NCI-H526 (cell line): ENCODE measurements at regions not wholly inside any gene's neighbourhood (a gene's known extent, or its start where the extent isn't known, plus 50 kb on each side); places are given as distances from the start of the nearest gene placed in this dataset.

ENCODE experiments used
- DNase-seq, 2 experiments: peaks; one replicate each; lab custom pipeline; 2025; lab: John Stamatoyannopoulos, UW

DNA sequence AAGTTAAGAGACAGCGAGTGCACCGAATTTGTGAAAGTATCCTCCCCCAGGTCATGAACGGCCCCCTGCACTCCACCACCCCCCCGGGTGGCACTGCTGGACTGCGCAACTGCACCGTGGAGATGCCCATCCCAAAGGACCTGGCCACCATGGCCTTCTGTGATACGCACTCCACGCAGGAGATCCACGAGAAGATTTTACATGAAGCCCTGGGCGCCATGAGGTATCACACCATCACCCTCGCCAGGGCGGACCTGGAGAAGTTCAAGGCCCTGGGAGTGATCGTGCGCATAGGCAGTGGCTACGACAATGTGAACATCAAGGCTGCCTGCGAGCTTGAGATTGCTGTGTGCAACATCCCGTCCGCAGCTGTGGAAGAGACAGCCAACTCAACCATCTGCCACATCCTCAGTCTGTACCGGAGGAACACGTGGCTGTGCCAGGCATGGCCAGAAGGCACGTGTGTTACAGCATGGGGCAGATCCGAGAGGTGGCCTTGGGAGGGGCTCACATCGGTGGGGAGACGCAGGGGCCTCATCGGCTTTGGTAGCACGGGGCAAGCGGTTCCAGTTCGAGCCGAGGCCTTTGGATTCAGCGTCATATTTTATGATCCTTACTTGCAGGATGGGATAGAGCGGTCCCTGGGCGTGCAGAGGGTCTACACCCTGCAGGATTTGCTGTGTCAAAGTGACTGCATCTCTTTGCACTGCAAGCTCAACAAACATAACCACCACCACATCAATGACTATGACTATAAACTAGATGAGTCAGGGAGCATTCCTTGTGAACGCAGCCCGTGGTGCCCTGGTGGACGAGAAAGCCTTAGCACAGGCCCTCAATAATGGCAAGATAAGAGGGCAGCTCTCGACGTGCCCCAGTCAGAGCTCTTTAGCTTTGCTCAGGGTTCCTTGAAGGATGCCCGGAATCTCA, 290.8 kb upstream of the MC4R start:
- no peak for DNase-seq

DNA sequence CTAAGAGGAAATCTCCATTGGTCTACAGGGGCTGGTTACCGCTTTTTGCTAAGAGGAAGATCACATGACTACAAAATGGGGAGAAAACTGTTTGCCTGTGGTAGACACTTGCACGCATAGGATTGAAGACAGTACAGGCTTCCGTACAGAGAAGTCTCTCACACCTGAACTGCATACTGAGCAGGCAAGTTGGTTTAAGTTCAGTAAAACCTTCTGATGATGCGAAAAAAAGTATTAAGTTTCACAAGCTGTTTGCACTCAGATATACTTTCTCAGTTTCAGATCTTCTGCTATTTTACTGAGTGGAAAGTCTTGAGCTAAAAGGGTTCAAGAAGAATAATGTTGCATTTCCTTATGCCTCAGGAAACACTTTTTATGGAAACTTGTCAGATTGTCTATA, 292.2 kb upstream of the MC4R start:
- no peak for DNase-seq

DNA sequence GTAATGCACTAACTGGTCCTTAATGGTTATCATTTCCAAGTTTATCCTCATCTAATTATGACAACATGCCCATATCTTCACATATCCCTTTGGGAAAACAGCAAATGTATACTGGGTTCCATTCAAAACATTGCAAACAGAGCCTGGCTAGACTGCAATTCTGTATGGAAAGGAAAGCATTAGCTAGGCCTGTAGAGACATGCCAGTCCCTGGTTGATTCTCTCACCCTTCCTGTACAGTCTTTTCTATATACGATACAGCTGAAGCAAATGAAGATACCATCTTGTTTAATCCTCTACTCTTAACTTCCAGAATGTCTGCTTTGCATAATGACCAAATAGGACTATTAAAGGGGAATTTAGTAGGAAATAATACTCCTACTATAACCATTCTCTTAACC, 294.4 kb upstream of the MC4R start:
- DNase-seq: peak; percentile 22 to 23

DNA sequence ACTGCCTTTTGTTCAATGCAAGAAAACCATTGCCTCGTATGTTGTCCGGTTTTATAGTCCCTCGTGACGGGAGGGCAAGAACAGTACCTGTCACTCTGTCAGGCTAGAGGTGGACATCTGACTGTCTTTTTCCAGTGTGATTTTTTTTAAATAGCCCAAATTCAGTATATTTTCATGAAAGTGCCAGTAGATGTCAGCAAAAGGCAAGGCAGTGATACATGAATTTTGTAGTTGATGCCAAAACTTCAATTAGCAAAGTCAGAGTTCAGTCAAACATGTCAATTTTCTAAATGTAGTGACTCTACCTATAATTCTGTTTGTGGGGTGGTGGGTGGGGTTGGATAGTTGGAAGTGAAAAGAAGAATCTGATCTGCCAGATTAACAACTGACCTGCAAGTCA, 296.0 kb upstream of the MC4R start:
- no peak for DNase-seq

DNA sequence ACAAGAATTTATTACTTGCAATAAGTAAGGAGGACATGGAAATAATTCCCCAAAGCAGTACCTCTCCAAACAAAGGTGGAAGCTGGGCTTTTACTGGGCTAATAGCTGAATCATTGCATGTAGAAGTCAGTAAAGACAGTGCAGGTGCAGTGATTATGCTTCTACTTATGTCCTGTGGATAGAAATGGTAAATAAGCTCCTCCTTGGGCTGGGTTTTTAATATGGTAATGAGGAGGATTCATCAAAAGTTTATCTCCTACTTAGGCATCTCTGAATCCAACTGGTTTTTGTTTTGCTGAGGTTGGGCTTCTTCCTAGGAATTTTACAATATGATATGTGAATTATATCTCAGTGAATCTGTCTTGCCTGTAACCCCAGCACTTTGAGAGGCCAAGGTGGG, 297.4 kb upstream of the MC4R start:
- no peak for DNase-seq

DNA sequence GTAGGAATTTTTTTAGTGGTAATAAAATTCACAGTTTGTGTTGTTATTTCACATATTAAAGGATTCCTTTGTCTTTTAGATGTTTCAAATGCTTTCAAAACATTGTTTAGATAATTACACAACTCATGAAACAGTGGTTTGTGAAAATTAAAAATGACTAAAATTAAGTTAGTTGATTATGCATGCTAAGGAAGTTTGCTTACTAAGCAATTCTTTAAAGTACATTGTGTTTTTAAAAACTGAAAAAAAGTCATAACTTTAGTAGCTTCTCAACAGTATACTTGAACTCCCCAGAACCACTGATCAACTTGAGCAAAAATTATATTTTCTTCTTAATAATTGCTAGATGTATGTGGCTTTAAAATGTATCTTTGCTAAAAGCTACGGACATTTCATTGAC, 298.4 kb upstream of the MC4R start:
- DNase-seq: no peak

DNA sequence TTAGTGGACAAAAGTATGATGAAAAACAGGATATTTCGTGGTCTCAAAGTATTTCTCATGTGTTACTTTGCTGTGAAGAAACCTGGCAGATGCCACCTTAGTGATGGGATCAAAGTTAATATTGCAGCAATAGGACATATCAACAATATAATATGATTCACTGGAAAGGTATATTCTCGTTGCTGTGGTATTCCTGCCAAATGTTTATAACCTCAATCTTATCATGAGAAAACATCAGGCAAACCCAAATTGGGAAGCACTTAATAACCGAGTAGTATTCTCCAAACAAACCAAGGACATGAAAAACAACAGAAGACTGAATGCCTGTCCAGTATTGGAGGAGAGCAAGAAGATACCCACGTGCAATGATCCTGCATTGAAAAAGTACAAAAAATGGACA, 302.6 kb upstream of the MC4R start:
- DNase-seq: no peak

DNA sequence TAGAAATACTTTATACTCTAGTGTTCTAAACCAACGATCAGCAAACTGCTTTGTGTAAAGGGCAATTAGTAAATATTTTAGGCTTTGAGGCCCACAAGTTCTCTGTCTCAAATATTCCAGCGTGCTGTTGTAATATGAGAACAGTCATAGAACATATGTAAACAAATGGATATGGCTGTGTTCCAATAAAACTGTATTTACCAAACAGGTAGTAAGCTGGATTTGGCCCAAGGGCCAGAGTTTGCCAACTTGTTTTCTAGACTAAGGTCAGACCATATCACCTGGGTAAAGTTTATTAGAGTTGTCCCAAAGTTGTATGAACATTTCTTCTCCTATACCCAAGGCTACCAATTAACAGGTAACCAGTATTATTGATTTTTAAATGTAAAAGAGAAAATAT, 303.2 kb upstream of the MC4R start:
- peak in 1 of 2 experiments; percentile 20 for DNase-seq

DNA sequence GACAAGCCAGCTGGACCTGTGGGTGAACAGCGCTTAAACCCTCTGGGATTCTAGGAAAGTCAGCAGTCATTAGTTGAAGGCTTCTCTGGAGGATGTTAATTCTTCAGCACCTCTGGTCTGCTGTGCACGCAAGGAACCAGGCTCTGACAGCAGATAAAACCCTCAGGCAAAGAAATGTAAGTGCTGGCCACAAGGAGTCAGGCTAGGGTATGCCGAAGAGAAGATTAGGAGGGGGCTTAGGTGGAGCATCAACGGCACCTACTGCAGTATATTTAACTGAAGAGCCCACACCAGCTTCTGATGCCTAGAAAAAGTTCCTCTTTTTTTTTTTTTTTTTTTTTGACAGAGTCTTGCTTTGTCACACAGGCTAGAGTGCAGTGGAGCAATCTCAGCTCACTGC, 304.2 kb upstream of the MC4R start:
- no peak for DNase-seq

DNA sequence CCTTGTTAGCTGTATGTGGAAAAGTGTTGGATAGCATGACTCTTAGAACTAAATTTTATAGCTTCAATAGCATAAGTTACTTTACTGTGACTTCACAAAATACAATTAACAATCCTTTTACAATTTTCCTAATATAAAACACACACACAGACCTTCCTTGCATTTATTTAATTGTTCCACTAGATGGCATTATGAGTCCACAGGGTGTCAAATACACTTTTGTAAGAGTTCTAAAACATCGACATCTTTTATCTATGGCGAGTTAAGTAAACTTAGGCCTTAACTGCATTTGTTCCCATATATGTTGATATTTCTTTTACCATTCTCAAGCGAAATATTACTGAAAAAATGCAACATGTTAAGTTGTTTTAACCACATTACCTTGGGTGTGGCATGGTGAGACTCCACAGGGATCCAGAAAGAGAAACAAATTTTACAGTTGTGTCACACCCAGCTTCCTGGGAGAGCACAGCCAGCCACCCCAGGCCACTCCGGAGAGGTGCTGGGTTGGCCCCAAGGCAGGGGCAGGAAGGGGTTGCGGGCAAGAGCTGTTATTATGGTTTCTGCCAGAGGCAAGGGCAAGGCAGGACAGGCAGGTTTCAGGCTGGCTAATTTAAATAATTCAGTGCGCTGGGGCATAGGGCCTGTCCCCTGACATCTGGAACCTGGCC, 312.4 kb upstream of the MC4R start:
- DNase-seq: peak; percentile 8 to 28

DNA sequence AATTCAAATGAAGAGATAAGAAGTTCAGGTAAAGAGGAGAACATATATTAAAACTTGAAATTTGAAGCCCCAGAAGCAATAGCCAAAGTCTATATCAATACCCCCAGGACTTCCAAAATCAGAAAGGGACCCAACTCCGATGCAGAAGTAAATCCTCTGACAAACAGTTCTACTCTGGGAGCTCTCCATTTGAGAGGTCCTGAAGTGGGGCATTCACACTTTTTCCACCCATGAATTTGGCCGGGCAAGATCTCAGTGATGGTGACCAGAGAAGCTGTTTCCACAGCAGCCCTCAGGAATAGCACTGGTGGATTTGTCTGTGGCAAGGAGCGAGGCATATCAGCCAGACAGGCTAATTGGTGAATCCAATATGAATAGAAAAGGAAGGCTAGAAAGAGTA, 313.6 kb upstream of the MC4R start:
- DNase-seq: no peak

DNA sequence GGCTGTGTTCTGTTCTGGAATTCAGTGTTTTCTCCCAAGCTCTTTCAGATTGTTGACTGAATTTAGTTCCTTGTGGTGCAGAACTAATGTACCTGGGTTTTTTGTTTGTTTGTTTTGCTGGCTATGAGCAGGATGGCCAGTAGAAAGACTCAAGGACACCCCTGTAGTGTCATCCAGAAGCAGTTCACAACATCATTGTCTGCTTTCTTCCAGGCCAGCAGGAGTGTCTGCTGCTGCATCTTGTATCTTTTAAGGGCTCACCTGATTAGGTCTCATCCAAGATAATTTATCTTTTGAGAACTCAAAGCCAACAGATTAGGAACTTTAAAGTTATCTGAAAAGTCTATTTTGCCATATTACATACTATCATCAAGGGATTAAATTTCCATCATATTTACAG, 318.5 kb upstream of the MC4R start:
- no peak for DNase-seq

DNA sequence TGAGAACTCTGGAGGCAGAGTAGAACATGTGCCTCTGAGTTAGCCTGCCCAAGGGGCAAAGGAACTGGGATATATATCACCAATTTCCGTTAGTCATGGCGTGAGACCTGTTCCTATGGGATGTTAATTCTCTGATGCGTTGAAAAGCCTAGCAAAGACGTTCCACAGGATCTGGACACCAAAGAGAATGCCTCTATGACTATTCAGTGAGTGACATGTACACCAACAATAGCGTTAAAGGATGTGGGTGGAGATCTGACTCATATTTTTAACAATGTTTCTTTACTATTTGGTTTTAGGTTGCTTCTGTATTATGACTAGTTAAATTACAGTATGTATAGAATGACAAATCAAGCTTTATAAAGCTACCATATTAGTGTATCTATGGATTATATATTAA, 320.9 kb upstream of the MC4R start:
- no peak for DNase-seq

DNA sequence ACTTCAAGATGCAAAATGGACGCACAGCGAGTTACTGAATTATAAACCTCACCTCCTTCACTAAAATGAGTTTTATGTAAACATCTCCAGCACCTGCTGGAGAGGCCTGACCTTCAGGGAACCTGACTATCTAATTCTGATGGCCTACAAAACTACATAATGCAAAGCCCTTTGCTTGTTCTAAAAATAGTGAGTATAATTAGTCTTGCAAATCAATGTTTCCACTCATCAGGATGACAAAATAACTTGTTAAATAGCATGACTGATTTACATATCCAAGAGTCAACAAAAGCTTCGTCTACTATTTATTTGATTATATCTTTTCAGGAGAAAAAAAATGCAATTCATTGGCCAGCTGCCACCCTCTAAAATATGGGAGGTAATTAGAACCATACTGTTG, 326.3 kb upstream of the MC4R start:
- peak; percentile 30 to 43 for DNase-seq

DNA sequence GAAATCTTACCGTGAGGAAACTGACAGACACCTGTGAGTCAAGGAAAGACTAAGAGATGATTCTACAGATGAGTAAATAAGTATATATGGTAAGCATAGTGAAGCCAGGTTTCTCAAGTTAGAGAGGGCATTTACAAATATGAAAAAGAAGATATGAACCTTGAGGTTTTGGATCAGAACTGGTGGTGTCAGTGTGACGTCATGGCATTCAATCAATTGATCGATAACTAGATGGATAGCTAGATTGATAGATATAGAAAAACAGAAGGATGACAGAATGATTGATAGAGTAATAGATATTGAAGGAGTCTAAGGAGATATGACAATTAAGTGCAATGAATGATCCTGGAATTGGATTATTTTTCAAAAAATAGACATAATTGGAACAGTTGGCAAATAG, 350.2 kb upstream of the MC4R start:
- no peak for DNase-seq

DNA sequence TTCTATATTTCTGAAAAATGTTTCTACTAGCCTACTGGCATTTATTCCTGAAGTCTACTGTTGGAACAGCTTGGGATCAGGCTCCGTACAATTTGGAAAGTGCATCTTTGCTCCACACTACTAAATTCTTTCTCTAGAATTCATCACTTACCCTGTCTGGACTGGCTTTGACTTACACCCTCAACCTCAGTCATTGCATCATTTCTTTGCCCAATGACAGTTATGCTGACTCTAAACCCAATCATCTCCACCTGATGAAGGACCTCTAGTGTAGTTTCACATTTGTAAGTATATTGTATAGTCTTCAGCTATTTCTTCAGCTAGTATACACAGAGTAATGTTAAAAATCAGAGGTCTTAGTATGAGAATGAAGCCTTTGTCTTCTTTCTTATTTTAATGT, 359.6 kb upstream of the MC4R start:
- DNase-seq: no peak

DNA sequence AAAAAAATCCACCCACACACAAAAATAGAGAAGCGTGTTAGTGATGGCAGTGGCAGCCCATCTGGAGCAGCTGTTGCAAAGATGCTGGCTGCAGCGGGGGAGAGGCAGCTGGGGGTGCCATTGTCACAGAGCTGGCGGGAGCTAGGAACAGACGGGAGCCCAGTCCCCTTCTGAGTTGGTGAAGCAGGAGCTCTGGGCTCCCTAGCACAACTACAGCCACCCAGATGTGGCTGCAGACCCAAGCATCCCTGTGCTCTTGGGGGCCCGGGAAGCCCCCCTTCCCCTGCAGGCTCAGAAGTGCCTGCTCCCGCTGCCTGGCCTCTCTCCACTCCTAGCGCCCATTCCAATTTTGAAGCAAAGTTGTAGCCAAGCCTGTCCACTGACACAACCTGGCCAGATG, 366.6 kb upstream of the MC4R start:
- DNase-seq: no peak

DNA sequence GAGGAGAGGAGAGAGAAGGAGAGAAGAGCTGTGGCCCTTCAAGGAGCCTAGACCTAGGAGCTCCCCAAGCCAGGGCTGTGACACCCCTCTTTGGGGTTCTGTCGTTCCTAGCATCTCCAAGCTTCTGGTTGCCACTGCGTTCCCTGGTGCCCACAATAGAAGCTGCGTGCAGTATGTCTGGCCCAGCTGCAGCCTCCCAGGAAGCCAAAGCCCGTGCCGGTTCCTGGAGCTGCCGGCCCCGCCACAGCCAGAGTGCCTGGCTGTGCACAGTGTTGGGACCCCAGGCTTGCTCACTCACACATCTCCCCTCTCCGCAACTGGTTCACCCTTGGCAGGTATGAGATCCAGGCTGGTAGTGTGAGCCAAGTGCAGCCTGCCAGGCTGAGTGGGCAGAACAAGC, 367.7 kb upstream of the MC4R start:
- no peak for DNase-seq

DNA sequence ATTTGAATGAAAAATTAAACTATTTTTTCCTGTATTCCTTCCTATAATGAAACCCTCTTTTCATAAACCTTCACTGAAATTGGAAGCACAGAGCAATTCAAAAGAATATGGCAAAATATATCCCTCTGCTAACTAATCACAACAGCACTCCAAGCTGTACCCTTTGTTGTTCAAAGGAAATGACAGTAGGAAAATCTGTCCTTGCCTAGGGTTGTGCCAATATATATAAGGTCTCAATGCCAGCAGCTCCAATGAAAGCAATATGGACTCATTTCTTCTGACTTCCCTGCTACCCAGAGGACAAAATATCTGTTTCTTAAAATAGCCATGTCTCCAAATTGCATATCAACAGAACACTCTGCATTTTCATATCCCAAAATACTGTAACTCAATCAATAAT, 373.9 kb upstream of the MC4R start:
- DNase-seq: no peak

DNA sequence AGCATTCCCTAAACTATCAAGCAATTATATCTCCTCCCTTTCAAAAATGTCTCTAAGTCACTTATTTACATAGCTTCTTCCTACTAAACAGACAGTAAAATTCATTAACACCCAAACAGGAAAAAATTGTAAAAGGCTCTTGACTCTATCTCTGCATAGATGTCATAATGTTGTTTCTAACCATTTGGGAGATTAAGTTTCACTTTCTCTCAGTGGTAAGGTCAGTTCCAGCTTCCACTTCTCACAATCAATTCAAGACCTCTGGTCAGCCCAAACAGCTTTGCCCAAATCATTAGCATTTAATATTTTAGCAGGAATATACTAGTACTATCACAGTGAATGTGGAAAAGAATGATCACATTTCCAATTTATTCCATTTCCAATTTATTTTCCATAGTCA, 374.3 kb upstream of the MC4R start:
- no peak for DNase-seq

DNA sequence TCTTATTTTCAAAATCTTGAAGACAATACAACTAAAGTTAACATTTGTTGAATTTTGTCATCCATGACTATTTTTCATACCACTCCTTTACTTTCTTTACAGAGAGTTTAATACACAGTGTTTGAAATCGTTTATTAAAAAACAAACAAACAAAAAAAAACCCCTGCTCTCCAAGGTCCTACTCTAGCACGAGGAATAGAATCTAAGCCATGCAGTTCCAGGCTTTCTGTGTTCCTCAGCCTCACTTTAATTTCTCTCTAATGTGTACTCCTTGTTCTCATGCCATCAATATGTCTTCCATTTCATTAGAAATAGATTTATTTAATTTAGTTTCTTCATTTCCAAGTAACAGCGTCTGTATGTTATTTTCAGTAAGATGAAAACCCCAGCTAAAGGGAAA, 381.2 kb upstream of the MC4R start:
- DNase-seq: no peak

DNA sequence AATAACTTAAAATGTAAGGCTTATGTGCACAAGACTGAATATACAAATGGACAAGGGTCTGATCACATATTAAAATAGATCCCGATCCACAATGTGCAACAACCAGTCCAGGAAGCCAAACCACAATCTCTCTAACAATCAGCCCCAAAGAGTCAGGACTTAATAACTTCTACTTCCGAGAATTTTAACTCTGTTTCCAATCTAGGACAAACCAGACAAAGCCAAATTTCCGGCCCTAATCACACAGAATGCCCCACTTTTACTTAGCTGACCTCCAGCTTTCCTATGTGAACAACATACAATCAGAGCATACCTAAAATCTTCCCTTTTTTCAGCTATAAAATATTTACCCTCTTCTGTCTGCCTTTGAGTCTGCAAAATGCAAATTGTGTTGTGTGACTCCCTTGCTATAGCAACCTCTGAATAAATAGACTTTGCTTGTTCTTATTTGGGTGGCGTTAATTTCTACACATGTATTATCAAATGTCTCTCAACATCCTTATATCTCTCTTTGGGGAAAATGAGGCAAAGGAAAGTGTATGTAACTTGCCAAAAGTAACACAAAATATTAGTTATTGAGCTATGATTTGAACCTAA, 381.9 kb upstream of the MC4R start:
- no peak for DNase-seq

DNA sequence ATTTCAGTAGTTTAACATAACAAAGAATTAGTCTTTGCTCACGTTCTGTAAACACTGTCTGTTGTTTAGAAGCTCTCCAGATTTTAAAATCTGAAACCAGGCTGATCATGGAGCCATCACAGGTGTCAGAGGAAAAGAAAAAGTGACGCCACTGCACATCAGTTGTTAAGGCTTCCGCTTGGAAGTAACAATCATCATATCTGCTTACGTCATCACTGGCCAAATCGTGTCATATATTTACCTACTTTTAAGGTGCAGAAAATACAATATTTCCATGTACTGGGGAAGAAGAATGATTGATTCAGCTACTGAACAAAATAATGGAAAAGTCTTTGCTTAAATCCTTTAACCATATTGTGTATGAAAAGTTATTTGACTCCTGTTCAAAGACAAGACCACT, 382.6 kb upstream of the MC4R start:
- no peak for DNase-seq
